BE2C (cell line): ENCODE measurements at regions not wholly inside any gene's neighbourhood (a gene's known extent, or its start where the extent isn't known, plus 50 kb on each side); places are given as distances from the start of the nearest gene placed in this dataset.

Experiments
- DNase-seq: peaks from one replicate; pipeline ENCODE4 v3.0.0-alpha.2; 2020
- H3K27me3 ChIP-seq: fragments of 250-450 bp; sonication (Bioruptor Pico); 2 replicates; pipeline ENCODE4 v1.5.1; 2020; ENCODE audit warnings: mild to moderate bottlenecking
- H3K36me3 ChIP-seq: fragments of 250-450 bp; sonication (Bioruptor Pico); 2 replicates; pipeline ENCODE4 v1.5.1; 2020; ENCODE audit warnings: mild to moderate bottlenecking
- H3K4me1 ChIP-seq: fragments of 250-450 bp; sonication (Bioruptor Pico); 2 replicates; pipeline ENCODE4 v1.5.1; 2020
- H3K4me3 ChIP-seq: 2 replicates; pipeline ENCODE4 v1.5.1; 2011; ENCODE audit warnings: low read depth, low read length
- H3K9me3 ChIP-seq: fragments of 250-450 bp; sonication (Bioruptor Pico); 2 replicates; pipeline ENCODE4 v1.5.1; 2020
- TF ChIP-seq, protein P1 (sequence below): IDR thresholded peaks from 2 replicates; pipeline ENCODE4 v1.5.1; 2012; ENCODE audit warnings: mild to moderate bottlenecking, low read depth, low read length

DNA sequence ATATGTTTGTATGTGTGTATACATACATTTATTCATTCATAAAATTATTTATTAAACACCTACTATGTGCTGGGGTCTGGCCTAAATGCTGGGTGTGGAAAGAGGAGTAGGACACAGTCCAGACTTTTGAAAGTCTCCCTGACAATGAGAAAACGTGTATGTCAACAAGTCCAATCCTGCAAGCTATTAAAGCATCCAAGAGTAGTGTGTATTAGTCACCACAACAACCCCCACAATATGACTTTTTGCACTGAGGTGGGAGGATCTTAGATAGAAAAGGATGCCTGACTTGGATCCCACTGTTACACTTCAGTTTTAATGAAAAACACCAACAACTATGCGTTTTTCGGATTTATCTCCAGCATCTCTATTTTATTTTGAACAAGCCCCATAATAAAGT, 446.4 kb downstream of the EPHA4 start:
- no peaks in the 10 kb centered on the region for H3K4me1 ChIP-seq
- TF ChIP-seq, protein P1, sequence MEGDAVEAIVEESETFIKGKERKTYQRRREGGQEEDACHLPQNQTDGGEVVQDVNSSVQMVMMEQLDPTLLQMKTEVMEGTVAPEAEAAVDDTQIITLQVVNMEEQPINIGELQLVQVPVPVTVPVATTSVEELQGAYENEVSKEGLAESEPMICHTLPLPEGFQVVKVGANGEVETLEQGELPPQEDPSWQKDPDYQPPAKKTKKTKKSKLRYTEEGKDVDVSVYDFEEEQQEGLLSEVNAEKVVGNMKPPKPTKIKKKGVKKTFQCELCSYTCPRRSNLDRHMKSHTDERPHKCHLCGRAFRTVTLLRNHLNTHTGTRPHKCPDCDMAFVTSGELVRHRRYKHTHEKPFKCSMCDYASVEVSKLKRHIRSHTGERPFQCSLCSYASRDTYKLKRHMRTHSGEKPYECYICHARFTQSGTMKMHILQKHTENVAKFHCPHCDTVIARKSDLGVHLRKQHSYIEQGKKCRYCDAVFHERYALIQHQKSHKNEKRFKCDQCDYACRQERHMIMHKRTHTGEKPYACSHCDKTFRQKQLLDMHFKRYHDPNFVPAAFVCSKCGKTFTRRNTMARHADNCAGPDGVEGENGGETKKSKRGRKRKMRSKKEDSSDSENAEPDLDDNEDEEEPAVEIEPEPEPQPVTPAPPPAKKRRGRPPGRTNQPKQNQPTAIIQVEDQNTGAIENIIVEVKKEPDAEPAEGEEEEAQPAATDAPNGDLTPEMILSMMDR, result no peak
- H3K4me3 ChIP-seq, result no peak overlapping the region
- no peaks in the 10 kb centered on the region for H3K9me3 ChIP-seq
- H3K27me3 ChIP-seq, result no peaks in the 10 kb centered on the region; the same call in 1 of the 2 replicates
- no peak for DNase-seq
- H3K36me3 ChIP-seq, result no peaks in the 10 kb centered on the region

DNA sequence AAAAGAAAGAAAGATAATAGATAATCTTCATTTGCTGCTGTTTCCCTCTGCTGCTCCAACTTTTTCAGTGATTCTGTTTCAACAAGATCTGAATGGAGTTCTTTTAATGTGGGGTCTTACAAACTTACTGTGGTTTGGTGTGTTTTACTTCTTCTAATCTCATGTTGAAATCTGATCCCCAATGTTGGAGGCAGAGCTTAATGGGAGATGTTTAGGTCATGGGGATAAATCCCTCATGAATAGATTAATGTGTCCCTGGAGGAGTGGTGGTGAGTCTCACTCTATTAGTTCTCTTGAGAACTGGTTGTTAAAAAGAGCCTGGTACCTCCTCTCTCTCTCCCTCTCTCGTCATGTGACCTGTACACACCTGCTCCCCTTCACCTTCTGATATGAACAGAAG, 442.4 kb downstream of the EPHA4 start:
- Histone ChIP-seq H3K36me3 (no peaks in the 10 kb centered on the region), H3K4me3 (no peak overlapping the region), H3K9me3 (no peaks in the 10 kb centered on the region), H3K27me3 (no peaks in the 10 kb centered on the region; the same call in 1 of the 2 replicates), H3K4me1 (no peaks in the 10 kb centered on the region)
- DNase-seq, result no peak
- TF ChIP-seq, protein P1, result no peak

DNA sequence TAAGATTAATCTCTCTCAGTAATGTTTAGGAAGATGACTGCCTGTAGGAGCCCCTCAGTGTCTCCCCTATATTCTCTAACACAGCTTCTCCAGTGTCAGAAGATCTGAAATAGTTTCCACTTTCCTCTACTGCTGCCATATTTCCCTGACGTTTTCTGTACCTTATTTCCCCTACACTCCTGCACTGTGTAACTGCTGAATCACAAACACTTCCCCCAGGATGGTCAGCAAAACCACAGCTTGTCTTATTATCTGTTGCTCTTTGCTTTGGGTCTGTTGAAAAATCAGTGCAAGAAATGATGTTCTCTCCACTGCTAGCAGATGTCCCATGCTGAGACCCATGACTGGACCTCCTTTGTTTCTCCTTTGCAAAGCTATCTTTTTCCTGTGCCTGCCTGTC, 441.7 kb downstream of the EPHA4 start:
- H3K4me1 ChIP-seq, result no peaks in the 10 kb centered on the region
- no peaks in the 10 kb centered on the region for H3K27me3 ChIP-seq
- TF ChIP-seq, protein P1, result no peak
- no peaks in the 10 kb centered on the region for H3K36me3 ChIP-seq
- no peaks in the 10 kb centered on the region for H3K9me3 ChIP-seq
- H3K4me3 ChIP-seq, result no peak overlapping the region
- DNase-seq, result no peak

DNA sequence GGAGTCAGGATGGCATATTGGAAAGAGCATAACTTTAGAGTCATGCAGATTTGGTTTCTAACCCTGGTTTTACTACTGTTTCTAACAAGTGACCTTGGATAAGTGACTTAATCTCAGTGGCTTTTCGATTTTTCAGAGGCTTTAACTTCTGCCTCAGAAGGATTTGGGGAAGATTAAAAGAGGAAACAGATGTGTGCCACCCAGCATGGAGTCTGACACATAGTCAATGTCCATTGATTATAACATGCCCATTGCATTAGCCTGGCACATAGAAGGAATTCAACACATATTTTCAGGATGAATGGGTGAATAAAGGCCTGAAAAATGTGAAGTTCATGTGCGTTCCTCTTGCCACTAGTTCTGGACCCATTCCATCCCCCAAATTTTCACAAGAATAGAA, 438.2 kb downstream of the EPHA4 start:
- Histone ChIP-seq H3K9me3 (no peaks in the 10 kb centered on the region), H3K27me3 (no peaks in the 10 kb centered on the region), H3K4me3 (no peak overlapping the region), H3K4me1 (no peaks in the 10 kb centered on the region), H3K36me3 (no peaks in the 10 kb centered on the region)
- TF ChIP-seq, protein P1, result no peak
- DNase-seq, result no peak

DNA sequence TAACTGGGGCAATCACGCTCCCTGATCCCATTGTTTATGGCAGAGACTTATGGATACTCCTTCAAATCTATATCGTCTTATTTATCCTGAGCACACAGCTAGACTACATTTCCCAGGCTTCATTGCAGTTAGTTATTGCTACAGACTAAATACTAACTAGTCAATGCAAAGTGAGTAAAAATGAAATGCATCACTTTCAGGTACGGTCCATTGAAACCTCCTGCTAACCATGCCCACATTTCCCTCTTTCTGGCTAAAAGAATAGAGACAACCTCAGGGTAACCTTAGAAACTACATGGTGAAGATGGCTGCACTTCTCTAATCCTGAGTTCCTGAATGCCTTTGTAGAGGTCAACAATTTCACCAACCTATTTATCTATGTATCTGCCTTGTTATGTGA, 437.4 kb downstream of the EPHA4 start:
- TF ChIP-seq, protein P1, result no peak
- DNase-seq, result no peak

DNA sequence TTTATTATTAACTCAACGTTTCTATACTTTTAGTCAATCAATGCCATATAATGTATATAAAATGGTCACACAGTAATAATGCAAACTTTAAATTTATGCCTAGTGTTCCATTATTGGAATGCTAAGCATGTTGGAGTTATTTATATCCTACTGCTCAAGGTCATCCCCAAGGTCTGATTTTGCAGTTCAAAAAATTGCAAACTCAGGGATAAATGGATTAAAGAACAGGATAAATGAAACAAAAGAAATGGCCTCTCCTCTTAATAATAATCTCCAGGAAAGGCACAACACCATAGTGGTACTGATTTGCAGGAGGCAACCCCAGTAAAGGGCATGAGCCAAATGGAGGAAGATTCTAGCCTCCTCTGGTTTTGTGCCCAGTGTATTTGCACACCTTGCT, 436.4 kb downstream of the EPHA4 start:
- H3K4me3 ChIP-seq, result no peak overlapping the region
- H3K36me3 ChIP-seq, result no peaks in the 10 kb centered on the region
- TF ChIP-seq, protein P1, result no peak
- H3K4me1 ChIP-seq, result no peaks in the 10 kb centered on the region
- no peak for DNase-seq
- no peaks in the 10 kb centered on the region for H3K27me3 ChIP-seq
- no peaks in the 10 kb centered on the region for H3K9me3 ChIP-seq

More for the DNA sequence above, 437.4 kb downstream of the EPHA4 start:
- Histone ChIP-seq H3K9me3 (no peaks in the 10 kb centered on the region), H3K27me3 (no peaks in the 10 kb centered on the region), H3K36me3 (no peaks in the 10 kb centered on the region), H3K4me1 (no peaks in the 10 kb centered on the region), H3K4me3 (no peak overlapping the region)
